COLO668 (cell line): ENCODE measurements at regions not wholly inside any gene's neighbourhood (a gene's known extent, or its start where the extent isn't known, plus 50 kb on each side); places are given as distances from the start of the nearest gene placed in this dataset.

ENCODE experiments used
- DNase-seq: peaks from one replicate; lab custom pipeline; 2025; ENCODE audit not compliant: unreplicated experiment; lab: John Stamatoyannopoulos, UW

- peak; percentile 48 for DNase-seq
Measured at GRCh38 chr2:16507655-16508489, 157.8 kb downstream of the CYRIA start.

- DNase-seq = no peak
Measured at GRCh38 chr2:16506366-16506765, 159.3 kb downstream of the CYRIA start.

GRCh38 chr2:16496426-16497388 is 168.9 kb downstream of the CYRIA start:
- DNase-seq = no peak

GRCh38 chr2:16495509-16496208 is 170.0 kb downstream of the CYRIA start:
- no peak for DNase-seq

GRCh38 chr2:16494836-16495508 is 170.7 kb downstream of the CYRIA start:
- no peak for DNase-seq

- no peak for DNase-seq
Measured at GRCh38 chr2:16493788-16494187, 171.8 kb downstream of the CYRIA start.

GRCh38 chr2:16487686-16488085 is 177.9 kb downstream of the CYRIA start:
- no peak for DNase-seq

- no peak for DNase-seq
Measured at GRCh38 chr2:16485251-16485650, 180.4 kb downstream of the CYRIA start.

- DNase-seq = no peak
Measured at GRCh38 chr2:16482460-16482859, 183.2 kb downstream of the CYRIA start.

GRCh38 chr2:16481351-16481750 is 184.3 kb downstream of the CYRIA start:
- no peak for DNase-seq

GRCh38 chr2:16479721-16480120 is 185.9 kb downstream of the CYRIA start:
- no peak for DNase-seq

- DNase-seq = no peak
Measured at GRCh38 chr2:16478434-16479210, 187.0 kb downstream of the CYRIA start.

GRCh38 chr2:16477648-16478047 is 188.0 kb downstream of the CYRIA start:
- DNase-seq = no peak

- DNase-seq = no peak
Measured at GRCh38 chr2:16476866-16477265, 188.8 kb downstream of the CYRIA start.

- no peak for DNase-seq
Measured at GRCh38 chr2:16475986-16476567, 189.6 kb downstream of the CYRIA start.

- DNase-seq = no peak
Measured at GRCh38 chr2:16475586-16475985, 190.0 kb downstream of the CYRIA start.

- DNase-seq = no peak
Measured at GRCh38 chr2:16473575-16473974, 192.1 kb downstream of the CYRIA start.

- no peak for DNase-seq
Measured at GRCh38 chr2:16470936-16471490, 194.6 kb downstream of the CYRIA start.

GRCh38 chr2:16466821-16467151 is 198.8 kb downstream of the CYRIA start:
- DNase-seq = no peak
